ENCODE measurements at regions not wholly inside any gene's neighbourhood (a gene's known extent, or its start where the extent isn't known, plus 50 kb on each side); places are given as distances from the start of the nearest gene placed in this dataset.

- DNase-seq (ENCODE audit: extremely low read depth in 1 of 11, low read depth in 9 of 11, low spot score in 4 of 11) = no peak
Observed at GRCh38 chr6:163634211-163635171, 220.0 kb downstream of the QKI start.

- DNase-seq (ENCODE audit: extremely low read depth in 1 of 11, low read depth in 9 of 11, low spot score in 4 of 11) = no peak
Observed at GRCh38 chr6:163630991-163631390, 216.5 kb downstream of the QKI start.

- DNase-seq (ENCODE audit: extremely low read depth in 1 of 11, low read depth in 9 of 11, low spot score in 4 of 11) = no peak
Observed at GRCh38 chr6:163630572-163630971, 216.1 kb downstream of the QKI start.

GRCh38 chr6:163630096-163630495 is 215.6 kb downstream of the QKI start:
- DNase-seq (ENCODE audit: extremely low read depth in 1 of 11, low read depth in 9 of 11, low spot score in 4 of 11) = no peak

Data from renal cortex interstitium (tissue), 11 donors.